Vagina (tissue), 2 donors: ENCODE measurements at regions not wholly inside any gene's neighbourhood (a gene's known extent, or its start where the extent isn't known, plus 50 kb on each side); places are given as distances from the start of the nearest gene placed in this dataset.

ENCODE experiments used
- CTCF ChIP-seq, 3 experiments: fragments of 450-650 bp in 2 of 3; fragments of 200-600 bp in 1 of 3; sonication (generic) in 1 of 3; IDR thresholded peaks; one replicate each; pipeline ENCODE4 v1.5.1; 2017 to 2019; ENCODE audit warnings: antibody characterized with exemption in 3 of 3, mild to moderate bottlenecking in 2 of 3, moderate library complexity in 2 of 3
- POLR2A ChIP-seq, 2 donors: fragments of 450-650 bp; IDR thresholded peaks; one replicate each; pipeline ENCODE4 v1.6.1; 2017; ENCODE audit warnings: antibody characterized with exemption in 2 of 2, mild to moderate bottlenecking in 2 of 2, moderate library complexity in 2 of 2
- POLR2AphosphoS5 ChIP-seq, 2 donors: sonication (generic); formaldehyde crosslinking; IDR thresholded peaks; one replicate each; pipeline ENCODE4 v1.9.0; 2017; ENCODE audit warnings: antibody characterized with exemption in 2 of 2, mild to moderate bottlenecking in 2 of 2, low read depth in 1 of 2; ENCODE audit not compliant: insufficient read depth in 1 of 2

GRCh38 chr15:98391568-98391967 lies 256.8 kb upstream of the IGF1R start:
- TF ChIP-seq CTCF (IDR thresholded peaks at IDR 0.05) (no peak), POLR2A (IDR thresholded peaks at IDR 0.05) (no peak), POLR2AphosphoS5 (IDR thresholded peaks at IDR 0.05; ENCODE audit: insufficient read depth in 1 of 2, low read depth in 1 of 2) (no peak)
